Activated T-cell treated with anti-CD3 and anti-CD28 coated beads for 48 hours (primary cell): ENCODE measurements at regions not wholly inside any gene's neighbourhood (a gene's known extent, or its start where the extent isn't known, plus 50 kb on each side); places are given as distances from the start of the nearest gene placed in this dataset.
A peak's percentile ranks its signal among the peaks of the same experiment; 100 is the strongest.
"Not testable (repeated sequence)": the region's sequence is repeated elsewhere in the genome, so short reads cannot be mapped to it uniquely, and the experiment has no call there.

Experiments used
- DNase-seq: peaks from one replicate; pipeline ENCODE4 v3.0.0-alpha.2; 2020; ENCODE audit warnings: low read depth

GRCh38 chr2:76257802-76258201 is 547.1 kb upstream of the GCFC2 start:
- DNase-seq = no peak

- no peak for DNase-seq
These were observed 545.9 kb upstream of the GCFC2 start for GRCh38 chr2:76256458-76257088.

- DNase-seq = no peak
These were observed 542.0 kb upstream of the GCFC2 start for GRCh38 chr2:76252704-76253103.

GRCh38 chr2:76251342-76251741 is 540.6 kb upstream of the GCFC2 start:
- DNase-seq = no peak

- no peak for DNase-seq
These were observed 536.3 kb upstream of the GCFC2 start for GRCh38 chr2:76247006-76247405.

- DNase-seq = no peak
These were observed 501.6 kb upstream of the GCFC2 start for GRCh38 chr2:76211991-76212985.

- DNase-seq = no peak
These were observed 499.8 kb upstream of the GCFC2 start for GRCh38 chr2:76210551-76210950.

GRCh38 chr2:76204048-76204447 is 493.3 kb upstream of the GCFC2 start:
- no peak for DNase-seq

- no peak for DNase-seq
These were observed 492.2 kb upstream of the GCFC2 start for GRCh38 chr2:76202866-76203265.

GRCh38 chr2:76197842-76198448 is 487.2 kb upstream of the GCFC2 start:
- DNase-seq = peak; percentile 18

- no peak for DNase-seq
These were observed 486.7 kb upstream of the GCFC2 start for GRCh38 chr2:76197428-76197827.

- DNase-seq = no peak
These were observed 483.5 kb upstream of the GCFC2 start for GRCh38 chr2:76194031-76194775.

- no peak for DNase-seq
These were observed 482.4 kb upstream of the GCFC2 start for GRCh38 chr2:76193089-76193488.

GRCh38 chr2:76188334-76189008 is 477.8 kb upstream of the GCFC2 start:
- DNase-seq = no peak

- DNase-seq = no peak
These were observed 476.7 kb upstream of the GCFC2 start for GRCh38 chr2:76187415-76187814.

GRCh38 chr2:76180676-76181075 is 470.0 kb upstream of the GCFC2 start:
- DNase-seq = no peak

- no peak for DNase-seq
These were observed 467.9 kb upstream of the GCFC2 start for GRCh38 chr2:76178610-76179009.

- DNase-seq = no peak
These were observed 464.6 kb upstream of the GCFC2 start for GRCh38 chr2:76175295-76175694.

- DNase-seq = no peak
These were observed 463.8 kb upstream of the GCFC2 start for GRCh38 chr2:76174505-76174904.

GRCh38 chr2:76173206-76173605 is 462.5 kb upstream of the GCFC2 start:
- not testable (repeated sequence) for DNase-seq

GRCh38 chr2:76172154-76172595 is 461.5 kb upstream of the GCFC2 start:
- not testable (repeated sequence) for DNase-seq
